GM21390 (cell line): ENCODE measurements at regions not wholly inside any gene's neighbourhood (a gene's known extent, or its start where the extent isn't known, plus 50 kb on each side); places are given as distances from the start of the nearest gene placed in this dataset.

Source experiments
- ATAC-seq: cut with Tn5 transposase; IDR thresholded peaks from one replicate; pipeline ENCODE4 v1.9.1; 2021; ENCODE audit not compliant: unreplicated experiment

DNA sequence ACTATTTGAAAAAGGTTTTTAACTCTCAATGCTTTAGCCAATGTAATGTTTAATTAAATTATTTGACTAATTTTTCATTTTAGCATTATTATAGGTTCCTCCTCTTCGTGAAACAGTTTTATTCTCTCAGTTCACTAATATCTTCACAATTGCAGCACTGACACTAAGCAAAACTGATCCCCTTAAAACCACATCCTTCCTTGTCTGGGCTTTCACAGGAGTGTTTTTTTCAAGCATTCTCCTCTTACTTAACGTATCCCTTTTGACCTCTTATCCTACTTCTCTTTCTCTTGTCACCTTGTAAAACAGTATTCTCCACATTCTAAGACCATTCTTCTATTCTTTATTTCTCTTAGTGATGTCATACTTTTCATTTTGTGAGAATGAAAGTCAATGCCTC lies 112.8 kb downstream of the DSC3 start:
- ATAC-seq = no peak

DNA sequence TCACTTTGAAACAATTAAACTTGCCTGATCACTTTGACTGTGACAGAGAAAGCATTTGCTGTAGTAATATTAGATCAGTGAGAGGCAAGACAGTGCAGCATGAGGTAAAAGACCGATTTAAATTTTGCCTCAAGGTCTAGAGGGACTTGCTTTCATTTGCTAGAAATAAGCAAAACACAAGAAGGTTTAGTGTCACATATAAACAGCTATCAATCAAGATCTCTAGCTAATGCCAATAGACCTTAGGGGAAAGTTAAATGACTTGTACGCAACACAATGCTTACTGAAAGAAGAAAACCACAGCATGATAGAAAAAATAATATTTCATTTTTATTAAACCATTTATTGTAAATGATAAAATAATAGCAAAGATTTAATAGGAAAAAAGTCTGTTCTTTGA lies 113.5 kb downstream of the DSC3 start:
- ATAC-seq = no peak

DNA sequence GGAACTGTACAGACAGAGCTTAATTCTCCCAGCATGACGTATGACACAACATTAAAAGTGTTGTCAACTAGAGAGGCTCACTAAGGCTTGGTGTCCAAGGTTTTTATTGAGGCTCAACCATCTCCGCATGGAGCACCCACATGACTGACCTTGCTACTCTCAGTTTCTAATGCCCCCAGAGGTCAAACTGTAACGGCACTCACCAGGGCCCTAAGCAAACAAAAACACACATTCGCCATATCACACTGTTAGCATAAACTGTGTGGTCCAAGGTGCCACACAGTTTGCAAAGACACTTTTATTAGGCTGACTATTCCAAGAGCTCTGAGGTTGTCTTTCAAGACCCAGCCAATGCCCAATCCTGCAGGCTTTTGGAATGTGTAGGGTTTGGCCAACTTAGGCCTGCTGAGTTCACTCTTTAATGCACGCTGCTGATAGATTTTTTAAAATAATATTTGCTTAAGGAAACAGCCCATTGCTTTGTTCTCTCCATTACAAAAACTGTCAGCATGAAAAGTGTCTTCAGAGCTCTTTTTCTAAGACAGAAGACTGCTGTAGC lies 114.9 kb downstream of the DSC3 start:
- ATAC-seq = no peak

DNA sequence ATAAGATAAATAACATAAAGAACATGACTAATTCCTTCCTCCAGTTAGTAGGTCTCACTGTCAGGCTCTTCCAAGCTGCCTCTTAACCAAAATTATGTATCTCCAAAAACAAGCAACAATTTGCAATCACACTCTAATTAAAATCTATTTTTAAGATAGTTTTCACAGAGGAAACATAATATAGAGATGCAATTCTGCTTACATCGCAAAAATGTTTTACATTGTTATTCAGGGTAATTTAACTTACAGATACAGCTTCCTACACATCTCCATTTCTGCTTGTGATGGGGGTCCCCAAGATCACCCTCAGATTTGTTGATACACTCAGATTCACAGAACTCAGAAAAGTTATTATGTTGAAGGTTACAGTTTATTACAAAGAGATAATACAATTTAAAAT lies 115.5 kb downstream of the DSC3 start:
- ATAC-seq = no peak

DNA sequence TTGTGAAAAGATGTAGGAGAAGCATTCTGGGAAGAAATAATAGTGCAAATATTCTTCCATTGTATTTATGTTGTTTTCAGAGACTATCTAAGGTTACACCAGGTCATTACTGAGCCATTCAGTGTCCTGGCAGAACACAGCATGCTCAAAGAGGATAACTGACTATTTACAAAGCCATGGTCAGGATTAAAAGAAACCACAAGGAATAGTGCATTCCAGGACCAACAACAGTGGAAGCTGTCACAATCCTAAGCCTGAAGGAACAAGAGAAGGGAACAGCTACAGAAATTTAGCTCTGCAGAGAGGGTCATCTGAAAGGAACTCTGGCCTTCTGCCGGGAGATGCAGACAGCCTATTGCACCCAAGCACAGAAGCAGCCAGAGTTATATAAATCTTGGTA lies 116.7 kb downstream of the DSC3 start:
- ATAC-seq = no peak

DNA sequence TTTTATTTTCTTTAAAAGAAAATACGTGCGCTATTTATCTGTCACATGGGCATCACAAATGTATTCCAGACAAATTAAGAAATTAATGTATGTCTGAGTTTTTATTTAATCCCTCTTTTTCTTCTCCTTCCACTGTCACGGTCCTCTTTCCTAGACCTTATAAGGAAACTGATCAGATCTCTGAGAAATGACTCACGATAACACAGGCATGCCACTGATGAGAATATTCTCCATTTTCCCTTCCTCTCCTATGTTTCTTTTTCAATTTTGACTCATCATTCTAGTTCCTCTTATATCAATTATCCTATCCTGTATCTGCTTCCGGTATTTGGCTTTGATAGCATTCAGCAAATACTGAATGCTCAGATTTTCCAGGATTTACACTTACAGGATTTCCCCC lies 121.8 kb downstream of the DSC3 start:
- no peak for ATAC-seq

DNA sequence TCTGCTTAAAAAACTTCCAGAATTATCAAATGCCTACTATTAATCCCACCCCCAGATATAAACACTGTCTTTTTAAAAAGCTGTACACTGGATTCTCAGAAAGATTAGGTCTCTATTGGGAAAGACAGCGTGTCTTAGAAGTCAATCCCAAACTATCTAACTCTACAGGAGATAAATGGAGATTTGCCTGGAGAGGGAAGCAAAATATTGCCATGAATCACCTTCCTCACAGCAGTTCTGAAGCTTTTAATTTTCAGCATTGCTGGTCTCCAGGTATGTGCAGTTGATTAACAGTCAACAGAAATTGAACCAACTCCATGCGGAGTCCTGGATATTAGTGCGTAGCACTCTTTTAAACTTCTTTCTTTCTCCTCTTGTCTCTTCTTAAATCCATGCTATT lies 122.2 kb downstream of the DSC3 start:
- ATAC-seq = no peak

DNA sequence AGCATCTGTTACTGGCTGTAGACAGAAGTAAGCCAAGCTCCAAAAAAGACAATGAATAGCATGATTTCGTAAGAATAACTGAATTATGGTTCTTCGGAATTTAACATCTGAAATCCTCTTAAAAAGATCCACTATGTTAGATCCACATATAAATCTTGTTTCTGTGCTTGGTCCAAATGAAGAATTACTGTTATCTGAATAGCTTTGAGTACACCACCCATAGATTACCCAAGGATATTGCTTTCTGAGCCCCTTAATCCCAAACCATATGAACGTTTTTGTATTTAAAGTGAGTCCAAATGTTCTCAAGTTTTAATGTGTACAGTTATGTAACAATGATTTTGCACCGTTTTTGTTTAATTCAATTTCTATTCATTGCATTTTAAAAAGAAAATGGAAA lies 124.9 kb downstream of the DSC3 start:
- ATAC-seq = no peak

DNA sequence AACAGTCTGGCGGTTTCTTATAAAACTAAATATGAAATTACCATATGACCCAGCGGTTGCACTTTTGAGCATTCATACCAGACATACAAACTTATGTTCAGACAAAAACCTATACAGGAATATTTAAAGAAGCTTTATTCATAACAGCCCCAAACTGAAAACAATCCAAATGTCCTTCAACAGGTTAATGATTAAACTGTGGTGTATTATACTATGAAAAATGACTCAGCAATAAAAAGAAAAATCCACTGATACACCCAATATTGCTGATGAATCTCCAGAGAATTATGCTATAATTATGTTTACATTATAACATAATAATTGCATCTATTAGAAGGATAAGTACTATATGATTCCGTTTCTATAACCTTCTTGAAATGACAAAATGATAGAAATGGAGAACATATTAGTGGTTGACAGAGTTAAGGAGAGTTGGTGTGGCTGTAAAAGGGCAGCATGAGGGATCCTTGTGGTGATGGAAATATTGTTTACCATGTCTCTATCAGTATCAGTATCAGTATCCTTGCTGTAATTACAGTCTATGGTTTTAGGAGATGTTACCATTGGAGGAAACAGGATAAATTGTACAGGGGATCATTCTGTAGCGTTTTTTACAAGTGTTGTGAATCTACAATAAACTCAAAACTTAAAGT lies 127.1 kb downstream of the DSC3 start:
- no peak for ATAC-seq

DNA sequence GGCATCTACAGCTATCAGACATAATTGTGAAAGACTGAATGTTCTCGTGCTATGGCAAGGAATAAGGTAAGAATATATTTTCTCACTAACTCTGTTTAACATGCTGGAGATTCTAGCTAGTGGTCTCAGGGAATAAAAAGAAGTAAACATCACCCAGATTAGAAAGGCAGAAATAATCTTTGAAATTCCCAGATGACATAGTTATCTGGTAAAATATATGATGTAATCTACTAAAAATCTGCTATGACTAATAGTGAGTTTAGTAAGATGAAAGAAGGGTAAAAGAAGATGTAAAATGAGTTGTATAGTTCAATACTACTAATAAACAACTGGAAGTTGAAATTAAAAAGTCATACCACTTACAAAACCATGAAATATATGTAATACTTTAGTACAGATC lies 134.2 kb downstream of the DSC3 start:
- ATAC-seq = no peak

DNA sequence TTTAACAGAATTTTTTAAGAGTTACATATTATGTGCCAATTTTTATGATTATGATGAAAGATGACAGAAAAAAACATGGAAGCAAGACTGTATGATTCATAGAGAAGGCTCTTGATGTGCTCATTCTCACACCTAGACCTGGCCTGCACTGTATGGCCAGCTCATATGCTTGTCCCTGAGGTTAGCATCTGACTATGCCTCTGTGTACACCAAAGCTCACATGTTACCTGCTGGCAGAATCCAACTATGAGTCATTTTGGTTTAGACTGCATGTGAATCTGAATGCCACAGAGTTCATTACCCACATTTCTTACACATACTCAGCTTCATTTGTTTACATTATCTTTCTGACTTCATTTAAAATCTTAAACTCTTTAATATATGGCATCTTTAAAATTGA lies 139.0 kb downstream of the DSC3 start:
- no peak for ATAC-seq

DNA sequence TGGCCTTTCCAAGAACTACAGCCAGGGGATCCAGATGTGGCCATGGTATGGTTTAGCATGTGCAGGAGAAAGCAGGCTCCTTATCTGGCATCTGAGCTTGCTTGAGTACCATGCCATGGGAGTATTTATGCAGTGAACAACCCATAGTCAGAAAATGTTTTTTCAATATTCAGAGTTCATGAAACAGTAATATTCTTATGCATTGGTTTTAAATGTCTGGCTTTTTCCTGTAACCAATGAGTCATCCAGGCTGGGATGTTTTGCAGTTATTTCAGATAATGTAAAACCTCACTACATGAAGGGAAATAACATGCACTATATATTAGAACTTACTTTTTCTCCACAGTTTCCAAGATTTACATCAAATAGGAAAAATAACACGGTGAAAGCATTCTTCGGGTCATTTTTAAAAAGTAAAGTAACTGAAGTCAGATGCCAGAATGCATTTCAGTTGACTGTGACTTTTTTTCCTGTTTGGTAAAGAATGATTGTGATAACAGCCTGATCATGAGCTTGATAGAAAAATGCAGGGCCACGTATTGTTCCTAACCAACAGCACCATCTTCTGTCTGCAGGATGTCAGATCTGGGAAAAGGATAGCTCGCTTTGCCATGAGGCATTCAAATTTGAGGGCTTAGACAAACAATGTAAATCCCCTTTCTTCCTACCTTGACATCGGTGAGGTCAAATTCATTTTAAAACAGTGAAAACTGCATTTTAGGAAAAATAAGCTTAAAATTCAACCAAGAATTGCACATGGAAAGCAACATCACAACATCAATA lies 152.8 kb downstream of the DSC3 start:
- no peak for ATAC-seq

DNA sequence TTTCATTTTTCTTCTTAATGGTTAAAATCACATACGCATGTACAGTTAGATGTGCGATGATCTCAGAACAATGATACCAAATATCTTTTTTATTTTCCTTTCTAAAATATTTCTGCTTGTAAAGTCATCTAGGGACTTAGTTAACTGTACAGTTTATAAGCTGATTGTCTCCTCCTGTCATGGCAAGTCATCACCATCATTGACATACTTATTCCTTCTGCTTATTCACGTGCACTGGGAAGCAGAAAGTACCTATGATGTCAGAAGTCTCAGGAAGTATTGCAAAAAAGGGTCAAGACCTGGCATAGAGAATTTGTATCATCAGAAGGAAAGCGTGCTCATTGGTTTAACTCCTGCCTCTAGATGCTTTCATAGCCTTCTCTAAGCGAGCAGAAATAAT lies 154.2 kb downstream of the DSC3 start:
- ATAC-seq = no peak

DNA sequence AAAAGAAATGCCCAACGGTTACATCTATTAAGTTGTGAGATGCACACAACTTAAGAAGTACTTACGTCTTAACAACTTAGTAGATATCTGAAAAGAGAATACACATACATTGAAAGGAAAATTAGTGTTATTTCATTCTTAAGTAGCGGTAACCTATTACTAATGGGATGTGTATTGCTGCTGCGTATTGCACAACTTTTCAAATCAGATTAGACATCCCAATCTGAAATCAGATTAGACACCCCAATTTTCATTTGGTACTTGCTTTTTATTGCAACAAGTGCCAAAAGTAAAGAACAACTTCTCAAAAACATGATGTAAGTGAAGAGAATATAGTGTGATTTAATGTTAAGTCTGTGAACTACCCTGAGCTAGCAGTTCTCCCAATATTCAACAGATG lies 155.5 kb downstream of the DSC3 start:
- ATAC-seq = no peak

DNA sequence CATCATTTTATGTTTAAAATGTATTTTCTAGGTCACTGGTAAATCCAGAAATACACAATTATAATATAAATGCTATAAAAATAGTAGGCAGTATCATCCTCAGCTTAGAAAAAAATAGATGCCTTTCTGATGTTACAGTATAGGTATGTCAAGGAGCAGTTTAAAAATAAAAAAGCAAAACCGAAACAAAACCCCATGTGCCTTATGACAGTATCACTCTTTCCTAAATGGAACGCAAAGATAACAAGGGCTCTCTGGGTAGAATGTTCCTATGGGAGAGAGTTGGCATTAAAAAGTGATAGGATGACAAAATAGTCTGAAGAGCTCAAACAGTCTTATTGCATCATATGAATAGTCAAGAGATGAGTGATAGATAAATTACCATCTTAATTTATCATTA lies 172.1 kb downstream of the DSC3 start:
- ATAC-seq = no peak

DNA sequence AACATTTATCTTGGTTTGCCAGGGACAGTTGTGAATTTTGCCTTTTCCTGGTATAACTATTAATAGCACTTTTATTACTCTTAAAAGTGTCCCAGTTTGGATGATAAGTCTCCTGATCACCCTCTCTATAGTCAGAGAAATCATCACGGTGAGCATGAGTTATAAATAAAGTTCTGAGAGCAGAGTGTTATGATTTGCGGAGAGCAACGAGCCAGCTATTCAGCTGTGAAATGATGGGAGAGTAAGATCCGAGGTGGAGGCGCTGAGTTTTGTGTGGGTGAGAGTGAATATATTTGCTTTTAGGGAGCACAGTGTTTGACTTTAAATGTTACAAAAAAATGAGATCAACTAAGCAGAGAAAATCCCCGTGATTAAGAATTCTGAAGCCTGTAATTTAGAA lies 179.6 kb downstream of the DSC3 start:
- ATAC-seq = no peak

DNA sequence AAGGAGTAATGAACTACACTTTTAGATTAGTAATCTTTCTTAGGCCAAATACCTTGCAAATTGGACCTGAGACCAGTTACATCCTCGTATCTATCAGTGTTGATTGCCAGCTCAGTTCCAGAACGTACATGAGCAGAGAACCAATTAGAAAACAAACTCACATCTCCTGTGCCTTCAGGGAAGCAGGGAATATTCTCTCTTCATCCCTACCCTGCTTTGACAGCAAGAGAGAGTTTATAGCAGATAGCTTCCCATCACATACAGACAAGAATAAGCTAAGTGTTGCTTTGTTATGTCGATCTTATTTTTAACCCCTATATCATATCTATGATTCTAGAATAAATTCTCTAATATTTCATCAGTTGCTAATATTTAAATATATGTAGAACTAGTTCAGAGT lies 181.8 kb downstream of the DSC3 start:
- ATAC-seq = no peak

DNA sequence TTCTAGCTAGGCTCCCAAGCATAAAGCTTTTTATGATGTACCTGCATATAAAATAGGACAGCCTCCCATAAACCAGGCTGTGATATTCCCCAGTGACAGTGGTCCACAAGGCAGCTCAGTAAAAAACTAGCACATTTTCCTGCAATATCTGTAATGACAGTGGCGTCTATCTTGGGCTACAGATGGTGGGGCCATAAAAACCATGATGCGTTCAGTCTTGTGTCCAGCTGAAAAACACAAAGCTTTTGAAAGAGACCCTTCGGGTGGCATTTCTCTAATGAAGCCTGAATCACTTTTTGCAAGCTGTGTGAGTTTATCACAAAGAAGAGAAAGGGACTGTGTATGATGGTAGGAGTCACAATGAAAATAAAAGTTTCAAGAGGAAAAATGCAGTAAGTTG lies 183.5 kb downstream of the DSC3 start:
- ATAC-seq = no peak

DNA sequence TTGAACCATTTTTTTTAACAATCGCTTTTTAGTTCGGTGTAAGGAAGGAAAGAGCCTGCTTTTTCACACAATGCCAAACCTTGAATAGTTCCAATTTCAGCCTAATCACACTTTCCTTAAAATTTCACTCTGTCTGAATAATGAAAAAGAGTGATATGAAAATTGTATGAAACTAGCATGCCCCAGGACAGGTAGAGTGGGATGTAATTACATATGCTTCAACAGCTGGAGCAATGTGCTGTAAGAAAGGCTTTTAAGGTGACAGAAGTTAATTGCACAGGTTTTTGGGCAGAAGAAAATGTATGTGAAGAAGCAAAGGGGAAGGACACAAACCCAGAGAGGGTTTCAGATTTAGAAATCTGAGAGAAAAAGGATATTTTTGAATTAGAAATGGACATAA lies 184.0 kb downstream of the DSC3 start:
- no peak for ATAC-seq

DNA sequence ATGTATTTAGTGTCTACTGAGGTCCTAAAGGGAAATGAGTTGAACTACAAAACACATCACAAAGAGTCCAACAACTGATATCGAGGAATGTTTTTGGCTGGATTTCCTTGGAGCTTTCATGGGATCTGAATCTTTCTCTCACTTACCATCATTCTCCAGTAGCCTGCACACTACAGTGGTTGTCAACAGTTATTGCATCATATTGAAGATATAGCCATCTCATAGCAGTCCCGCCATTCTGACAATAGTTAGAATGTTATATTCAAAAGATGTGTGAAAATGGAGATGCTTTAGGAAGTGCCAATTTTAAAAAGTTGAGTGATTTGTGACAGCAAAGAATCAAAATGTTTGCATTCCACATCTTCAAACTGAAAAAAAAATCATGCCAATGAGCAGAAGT lies 186.8 kb downstream of the DSC3 start:
- no peak for ATAC-seq

DNA sequence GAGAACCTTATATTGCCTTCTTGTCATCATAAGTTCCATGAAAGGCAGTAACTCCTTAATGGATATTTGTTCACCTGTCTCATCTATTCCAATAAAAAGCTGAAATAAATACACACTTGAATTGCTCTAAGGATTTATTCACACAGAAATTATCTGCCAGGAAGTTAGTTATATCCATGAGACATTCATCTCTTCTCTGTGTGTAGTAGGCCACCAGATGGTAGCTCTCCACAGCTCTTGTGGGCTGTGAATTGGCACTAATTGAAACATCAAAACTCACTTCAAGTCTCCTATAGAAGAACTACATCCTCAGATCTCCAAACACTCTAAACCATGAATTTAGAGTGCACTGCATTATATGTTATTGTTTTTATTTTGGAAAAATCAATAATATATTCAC lies 189.6 kb downstream of the DSC3 start:
- ATAC-seq = no peak

DNA sequence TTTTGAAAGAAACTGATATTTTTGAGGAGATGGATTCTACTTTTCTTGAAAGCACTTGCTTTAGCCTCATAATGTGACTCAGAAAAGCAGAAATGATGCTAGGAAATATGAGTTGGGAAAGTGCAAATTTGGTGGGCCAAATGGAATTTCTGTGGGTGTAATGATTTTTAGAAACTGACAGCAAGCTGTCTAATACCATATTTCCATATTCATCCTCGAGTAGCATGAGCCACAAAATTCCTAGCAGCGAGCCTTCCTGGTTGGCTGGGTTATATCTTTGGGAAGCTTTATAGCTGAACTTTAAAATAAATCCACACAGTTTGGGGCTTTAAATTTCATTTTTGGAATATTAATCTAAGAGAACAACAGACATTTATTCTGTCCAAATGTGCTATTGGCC lies 190.0 kb downstream of the DSC3 start:
- no peak for ATAC-seq
